Astrocyte (in vitro differentiated cells and primary cell): ENCODE measurements at regions not wholly inside any gene's neighbourhood (a gene's known extent, or its start where the extent isn't known, plus 50 kb on each side); places are given as distances from the start of the nearest gene placed in this dataset.

Experiments
- CTCF ChIP-seq: IDR thresholded peaks from 2 replicates; pipeline ENCODE4 v1.5.1; 2011; ENCODE audit warnings: low read depth, mild to moderate bottlenecking, inconsistent platforms, low read length, moderate library complexity; ENCODE audit not compliant: insufficient read depth
- EZH2 ChIP-seq: IDR thresholded peaks from 2 replicates; pipeline ENCODE4 v1.6.1; 2012; ENCODE audit warnings: mild to moderate bottlenecking, low read length, inconsistent platforms; ENCODE audit not compliant: insufficient read depth

GRCh38 chr1:173303984-173304383, 96.9 kb upstream of the TNFSF4 start:
- TF ChIP-seq CTCF (no peak), EZH2 (no peak)
